ENCODE measurements at regions not wholly inside any gene's neighbourhood (a gene's known extent, or its start where the extent isn't known, plus 50 kb on each side); places are given as distances from the start of the nearest gene placed in this dataset.

GRCh38 chr13:87903553-87903952 lies 232.4 kb downstream of the SLITRK5 start:
- intact Hi-C loops (cut with micrococcal nuclease; ENCODE audit: unreplicated experiment), result no loop called here
- Histone ChIP-seq H3K4me1 (ENCODE audit: insufficient read depth, low read length, poor library complexity, severe bottlenecking) (no peaks in the 10 kb centered on the region), H3K9me3 (ENCODE audit: low read depth, low read length, poor library complexity, severe bottlenecking) (no peaks in the 10 kb centered on the region), H3K4me3 (ENCODE audit: low read depth, low read length, poor library complexity, severe bottlenecking) (no peak overlapping the region), H3K27ac (ENCODE audit: low read depth, low read length, poor library complexity, severe bottlenecking) (no peak overlapping the region), H3K27me3 (replicated peaks; ENCODE audit: insufficient read depth, low read depth, low read length, poor library complexity) (no peaks in the 10 kb centered on the region), H3K36me3 (ENCODE audit: insufficient read depth, low read length, poor library complexity, severe bottlenecking) (no peaks in the 10 kb centered on the region)
- TF ChIP-seq EZH2 (IDR thresholded peaks at IDR 0.05; ENCODE audit: borderline replicate concordance, low read depth, low read length, poor library complexity, severe bottlenecking) (no peak), CTCF (conservative IDR thresholded peaks at IDR 0.05; ENCODE audit: low read depth, low read length) (no peak)
- no peak for DNase-seq (ENCODE audit: low spot score)
- ChIA-PET POLR2A (ENCODE audit: low non-redundant PET) (no interaction called here), CTCF (no interaction called here)
- no TSS peak for BruUV-seq (replicated peaks)

- ChIA-PET POLR2A (ENCODE audit: low non-redundant PET) (no interaction called here), CTCF (no interaction called here)
- no peaks in the 10 kb centered on the region for H3K36me3 ChIP-seq (ENCODE audit: insufficient read depth, low read length, poor library complexity, severe bottlenecking)
- no peaks in the 10 kb centered on the region for H3K27me3 ChIP-seq (replicated peaks; ENCODE audit: insufficient read depth, low read depth, low read length, poor library complexity)
- H3K4me1 ChIP-seq (ENCODE audit: insufficient read depth, low read length, poor library complexity, severe bottlenecking), result no peaks in the 10 kb centered on the region
- DNase-seq (ENCODE audit: low spot score), result no peak
- no peaks in the 10 kb centered on the region for H3K9me3 ChIP-seq (ENCODE audit: low read depth, low read length, poor library complexity, severe bottlenecking)
- TF ChIP-seq EZH2 (IDR thresholded peaks at IDR 0.05; ENCODE audit: borderline replicate concordance, low read depth, low read length, poor library complexity, severe bottlenecking), result no peak
- TF ChIP-seq CTCF (conservative IDR thresholded peaks at IDR 0.05; ENCODE audit: low read depth, low read length), result no peak
- H3K4me3 ChIP-seq (ENCODE audit: low read depth, low read length, poor library complexity, severe bottlenecking), result no peak overlapping the region
- no TSS peak for BruUV-seq (replicated peaks)
- intact Hi-C loops (cut with micrococcal nuclease; ENCODE audit: unreplicated experiment), result no loop called here
- H3K27ac ChIP-seq (ENCODE audit: low read depth, low read length, poor library complexity, severe bottlenecking), result no peak overlapping the region
Observed at GRCh38 chr13:87906411-87906810, 235.2 kb downstream of the SLITRK5 start.

GRCh38 chr13:87907202-87907601 lies 236.0 kb downstream of the SLITRK5 start:
- Histone ChIP-seq H3K27me3 (replicated peaks; ENCODE audit: insufficient read depth, low read depth, low read length, poor library complexity) (no peaks in the 10 kb centered on the region), H3K27ac (ENCODE audit: low read depth, low read length, poor library complexity, severe bottlenecking) (no peak overlapping the region), H3K9me3 (ENCODE audit: low read depth, low read length, poor library complexity, severe bottlenecking) (no peaks in the 10 kb centered on the region), H3K36me3 (ENCODE audit: insufficient read depth, low read length, poor library complexity, severe bottlenecking) (no peaks in the 10 kb centered on the region), H3K4me1 (ENCODE audit: insufficient read depth, low read length, poor library complexity, severe bottlenecking) (no peaks in the 10 kb centered on the region), H3K4me3 (ENCODE audit: low read depth, low read length, poor library complexity, severe bottlenecking) (no peak overlapping the region)
- DNase-seq (ENCODE audit: low spot score), result no peak
- intact Hi-C loops (cut with micrococcal nuclease; ENCODE audit: unreplicated experiment), result no loop called here
- POLR2A ChIA-PET (ENCODE audit: low non-redundant PET), result interaction anchor here (0.5 kb wide), 1 partner anchor 19 kb away, joined by 3 read pairs; no protein-coding TSS in a partner anchor
- no TSS peak for BruUV-seq (replicated peaks)
- TF ChIP-seq EZH2 (IDR thresholded peaks at IDR 0.05; ENCODE audit: borderline replicate concordance, low read depth, low read length, poor library complexity, severe bottlenecking), result no peak
- TF ChIP-seq CTCF (conservative IDR thresholded peaks at IDR 0.05; ENCODE audit: low read depth, low read length), result no peak
- CTCF ChIA-PET, result no interaction called here

Data from A673 (cell line).